ENCODE measurements at regions not wholly inside any gene's neighbourhood (a gene's known extent, or its start where the extent isn't known, plus 50 kb on each side); places are given as distances from the start of the nearest gene placed in this dataset.

- Histone ChIP-seq H3K4me1 (ENCODE audit: control insufficient read depth in 1 of 2, insufficient read depth in 2 of 2, low read length in 2 of 2) (no peaks in the 10 kb centered on the region), H3K27ac (ENCODE audit: low read depth in 1 of 2, low read length in 2 of 2) (no peak overlapping the region), H3K27me3 (ENCODE audit: control insufficient read depth in 1 of 2, insufficient read depth in 2 of 2, low read length in 1 of 2) (no peaks in the 10 kb centered on the region), H3K4me3 (ENCODE audit: low read length in 2 of 2) (no peak overlapping the region), H3K9me3 (ENCODE audit: control insufficient read depth, low read length) (no peaks in the 10 kb centered on the region), H3K36me3 (ENCODE audit: control insufficient read depth in 1 of 2, insufficient read depth in 2 of 2, low read length in 1 of 2) (no peaks in the 10 kb centered on the region)
- intact Hi-C loops (cut with DNase I), result no loop called here
- no peak for DNase-seq
- ATAC-seq (ENCODE audit: low FRiP score), result no peak
- WGBS, 2 donors, result 41 to 54% methylated on average over 5 of the region's 5 CpGs
Observed at GRCh38 chr3:159151130-159151529, 349.3 kb downstream of the MFSD1 start.

- H3K27me3 ChIP-seq (ENCODE audit: control insufficient read depth in 1 of 2, insufficient read depth in 2 of 2, low read length in 1 of 2), result no peaks in the 10 kb centered on the region
- no peaks in the 10 kb centered on the region for H3K4me1 ChIP-seq (ENCODE audit: control insufficient read depth in 1 of 2, insufficient read depth in 2 of 2, low read length in 2 of 2)
- 83 to 84% methylated on average over 2 of the region's 2 CpGs for WGBS, 2 donors
- H3K4me3 ChIP-seq (ENCODE audit: low read length in 2 of 2), result no peak overlapping the region
- DNase-seq, result no peak
- no peak for ATAC-seq (ENCODE audit: low FRiP score)
- H3K9me3 ChIP-seq (ENCODE audit: control insufficient read depth, low read length), result no peaks in the 10 kb centered on the region
- no peaks in the 10 kb centered on the region for H3K36me3 ChIP-seq (ENCODE audit: control insufficient read depth in 1 of 2, insufficient read depth in 2 of 2, low read length in 1 of 2)
- intact Hi-C loops (cut with DNase I), result no loop called here
- H3K27ac ChIP-seq (ENCODE audit: low read depth in 1 of 2, low read length in 2 of 2), result no peak overlapping the region
Observed at GRCh38 chr3:159157275-159157674, 355.4 kb downstream of the MFSD1 start.

- intact Hi-C loops (cut with DNase I), result no loop called here
- Histone ChIP-seq H3K4me3 (ENCODE audit: low read length in 2 of 2) (no peak overlapping the region), H3K27ac (ENCODE audit: low read depth in 1 of 2, low read length in 2 of 2) (no peak overlapping the region), H3K9me3 (ENCODE audit: control insufficient read depth, low read length) (no peaks in the 10 kb centered on the region), H3K27me3 (ENCODE audit: control insufficient read depth in 1 of 2, insufficient read depth in 2 of 2, low read length in 1 of 2) (no peaks in the 10 kb centered on the region), H3K4me1 (ENCODE audit: control insufficient read depth in 1 of 2, insufficient read depth in 2 of 2, low read length in 2 of 2) (no peaks in the 10 kb centered on the region), H3K36me3 (ENCODE audit: control insufficient read depth in 1 of 2, insufficient read depth in 2 of 2, low read length in 1 of 2) (no peaks in the 10 kb centered on the region)
- ATAC-seq (ENCODE audit: low FRiP score) (no peak), DNase-seq (no peak)
- 49 to 62% methylated on average over 2 of the region's 2 CpGs for WGBS, 2 donors
Observed at GRCh38 chr3:159158213-159158612, 356.4 kb downstream of the MFSD1 start.

GRCh38 chr3:159158801-159159200 lies 356.9 kb downstream of the MFSD1 start:
- no peaks in the 10 kb centered on the region for H3K4me1 ChIP-seq (ENCODE audit: control insufficient read depth in 1 of 2, insufficient read depth in 2 of 2, low read length in 2 of 2)
- H3K9me3 ChIP-seq (ENCODE audit: control insufficient read depth, low read length), result no peaks in the 10 kb centered on the region
- H3K36me3 ChIP-seq (ENCODE audit: control insufficient read depth in 1 of 2, insufficient read depth in 2 of 2, low read length in 1 of 2), result no peaks in the 10 kb centered on the region
- no peak for DNase-seq
- H3K27me3 ChIP-seq (ENCODE audit: control insufficient read depth in 1 of 2, insufficient read depth in 2 of 2, low read length in 1 of 2), result no peaks in the 10 kb centered on the region
- H3K4me3 ChIP-seq (ENCODE audit: low read length in 2 of 2), result no peak overlapping the region
- intact Hi-C loops (cut with DNase I), result no loop called here
- ATAC-seq (ENCODE audit: low FRiP score), result no peak
- H3K27ac ChIP-seq (ENCODE audit: low read depth in 1 of 2, low read length in 2 of 2), result no peak overlapping the region

GRCh38 chr3:159159546-159159945 lies 357.7 kb downstream of the MFSD1 start:
- intact Hi-C loops (cut with DNase I), result no loop called here
- whole genome bisulfite sequencing, 2 donors, result 76 to 79% methylated on average over 2 of the region's 2 CpGs

GRCh38 chr3:159163656-159164055 lies 361.8 kb downstream of the MFSD1 start:
- H3K36me3 ChIP-seq (ENCODE audit: control insufficient read depth in 1 of 2, insufficient read depth in 2 of 2, low read length in 1 of 2), result no peaks in the 10 kb centered on the region
- intact Hi-C loops (cut with DNase I), result no loop called here
- H3K4me1 ChIP-seq (ENCODE audit: control insufficient read depth in 1 of 2, insufficient read depth in 2 of 2, low read length in 2 of 2), result no peaks in the 10 kb centered on the region
- no peak for DNase-seq
- no peak for ATAC-seq (ENCODE audit: low FRiP score)
- H3K4me3 ChIP-seq (ENCODE audit: low read length in 2 of 2), result no peak overlapping the region
- WGBS, 2 donors, result 90 to 93% methylated on average over 1 of the region's 1 CpG
- H3K9me3 ChIP-seq (ENCODE audit: control insufficient read depth, low read length), result no peaks in the 10 kb centered on the region
- H3K27ac ChIP-seq (ENCODE audit: low read depth in 1 of 2, low read length in 2 of 2), result no peak overlapping the region
- H3K27me3 ChIP-seq (ENCODE audit: control insufficient read depth in 1 of 2, insufficient read depth in 2 of 2, low read length in 1 of 2), result no peaks in the 10 kb centered on the region

More at GRCh38 chr3:159159546-159159945, 357.7 kb downstream of the MFSD1 start:
- Histone ChIP-seq H3K4me1 (ENCODE audit: control insufficient read depth in 1 of 2, insufficient read depth in 2 of 2, low read length in 2 of 2) (no peaks in the 10 kb centered on the region), H3K36me3 (ENCODE audit: control insufficient read depth in 1 of 2, insufficient read depth in 2 of 2, low read length in 1 of 2) (no peaks in the 10 kb centered on the region), H3K4me3 (ENCODE audit: low read length in 2 of 2) (no peak overlapping the region), H3K27ac (ENCODE audit: low read depth in 1 of 2, low read length in 2 of 2) (no peak overlapping the region), H3K27me3 (ENCODE audit: control insufficient read depth in 1 of 2, insufficient read depth in 2 of 2, low read length in 1 of 2) (no peaks in the 10 kb centered on the region), H3K9me3 (ENCODE audit: control insufficient read depth, low read length) (no peaks in the 10 kb centered on the region)
- DNase-seq (no peak), ATAC-seq (ENCODE audit: low FRiP score) (no peak)

- H3K36me3 ChIP-seq (ENCODE audit: control insufficient read depth in 1 of 2, insufficient read depth in 2 of 2, low read length in 1 of 2), result no peaks in the 10 kb centered on the region
- no peak for ATAC-seq (ENCODE audit: low FRiP score)
- no peak overlapping the region for H3K27ac ChIP-seq (ENCODE audit: low read depth in 1 of 2, low read length in 2 of 2)
- WGBS, 2 donors, result 68 to 69% methylated on average over 3 of the region's 3 CpGs
- H3K4me1 ChIP-seq (ENCODE audit: control insufficient read depth in 1 of 2, insufficient read depth in 2 of 2, low read length in 2 of 2), result no peaks in the 10 kb centered on the region
- DNase-seq, result no peak
- no peaks in the 10 kb centered on the region for H3K9me3 ChIP-seq (ENCODE audit: control insufficient read depth, low read length)
- H3K27me3 ChIP-seq (ENCODE audit: control insufficient read depth in 1 of 2, insufficient read depth in 2 of 2, low read length in 1 of 2), result no peaks in the 10 kb centered on the region
- intact Hi-C loops (cut with DNase I), result no loop called here
- no peak overlapping the region for H3K4me3 ChIP-seq (ENCODE audit: low read length in 2 of 2)
Observed at GRCh38 chr3:159165961-159166360, 364.1 kb downstream of the MFSD1 start.

- H3K9me3 ChIP-seq (ENCODE audit: control insufficient read depth, low read length), result no peaks in the 10 kb centered on the region
- no peaks in the 10 kb centered on the region for H3K4me1 ChIP-seq (ENCODE audit: control insufficient read depth in 1 of 2, insufficient read depth in 2 of 2, low read length in 2 of 2)
- no peaks in the 10 kb centered on the region for H3K36me3 ChIP-seq (ENCODE audit: control insufficient read depth in 1 of 2, insufficient read depth in 2 of 2, low read length in 1 of 2)
- WGBS, 2 donors, result 86% methylated on average over 2 of the region's 2 CpGs
- intact Hi-C loops (cut with DNase I), result no loop called here
- no peak overlapping the region for H3K4me3 ChIP-seq (ENCODE audit: low read length in 2 of 2)
- H3K27me3 ChIP-seq (ENCODE audit: control insufficient read depth in 1 of 2, insufficient read depth in 2 of 2, low read length in 1 of 2), result no peaks in the 10 kb centered on the region
- H3K27ac ChIP-seq (ENCODE audit: low read depth in 1 of 2, low read length in 2 of 2), result no peak overlapping the region
- DNase-seq, result no peak
- no peak for ATAC-seq (ENCODE audit: low FRiP score)
Observed at GRCh38 chr3:159166899-159167586, 365.2 kb downstream of the MFSD1 start.

- Histone ChIP-seq H3K9me3 (ENCODE audit: control insufficient read depth, low read length) (no peaks in the 10 kb centered on the region), H3K36me3 (ENCODE audit: control insufficient read depth in 1 of 2, insufficient read depth in 2 of 2, low read length in 1 of 2) (no peaks in the 10 kb centered on the region), H3K27me3 (ENCODE audit: control insufficient read depth in 1 of 2, insufficient read depth in 2 of 2, low read length in 1 of 2) (no peaks in the 10 kb centered on the region), H3K27ac (ENCODE audit: low read depth in 1 of 2, low read length in 2 of 2) (no peak overlapping the region), H3K4me1 (ENCODE audit: control insufficient read depth in 1 of 2, insufficient read depth in 2 of 2, low read length in 2 of 2) (no peaks in the 10 kb centered on the region), H3K4me3 (ENCODE audit: low read length in 2 of 2) (no peak overlapping the region)
- WGBS, 2 donors, result 85 to 86% methylated on average over 1 of the region's 1 CpG
- intact Hi-C loops (cut with DNase I), result no loop called here
- ATAC-seq (ENCODE audit: low FRiP score) (no peak), DNase-seq (no peak)
Observed at GRCh38 chr3:159168788-159169187, 366.9 kb downstream of the MFSD1 start.
